ENCODE measurements at regions not wholly inside any gene's neighbourhood (a gene's known extent, or its start where the extent isn't known, plus 50 kb on each side); places are given as distances from the start of the nearest gene placed in this dataset.

- no peaks in the 10 kb centered on the region for H3K36me3 ChIP-seq
- no peaks in the 10 kb centered on the region for H3K27me3 ChIP-seq
- TF ChIP-seq POLR2A (IDR thresholded peaks at IDR 0.05) = no peak
- TF ChIP-seq EP300 (IDR thresholded peaks at IDR 0.05) = no peak
- TF ChIP-seq POLR2AphosphoS5 (IDR thresholded peaks at IDR 0.05) = no peak
- TF ChIP-seq CTCF (IDR thresholded peaks at IDR 0.05) = no peak
- no peak overlapping the region for H3K27ac ChIP-seq
- no peaks in the 10 kb centered on the region for H3K4me1 ChIP-seq
- no peak for DNase-seq (ENCODE audit: low spot score in 2 of 2)
- H3K9me3 ChIP-seq = no peaks in the 10 kb centered on the region
- H3K4me3 ChIP-seq = no peak overlapping the region
Observed at GRCh38 chr2:225319872-225320271, 79.6 kb upstream of the NYAP2 start.

GRCh38 chr2:225318440-225318839, 81.1 kb upstream of the NYAP2 start:
- no peaks in the 10 kb centered on the region for H3K36me3 ChIP-seq
- WGBS = 96% methylated on average over 1 of the region's 1 CpG
- no peak overlapping the region for H3K27ac ChIP-seq
- H3K9me3 ChIP-seq = no peaks in the 10 kb centered on the region
- H3K4me3 ChIP-seq = no peak overlapping the region
- H3K4me1 ChIP-seq = no peaks in the 10 kb centered on the region
- H3K27me3 ChIP-seq = no peaks in the 10 kb centered on the region
- no peak for TF ChIP-seq POLR2A (IDR thresholded peaks at IDR 0.05)
- no peak for TF ChIP-seq EP300 (IDR thresholded peaks at IDR 0.05)
- no peak for DNase-seq (ENCODE audit: low spot score in 2 of 2)

- no peak for DNase-seq (ENCODE audit: low spot score in 2 of 2)
- no peaks in the 10 kb centered on the region for H3K27me3 ChIP-seq
- H3K4me3 ChIP-seq = no peak overlapping the region
- TF ChIP-seq EP300 (IDR thresholded peaks at IDR 0.05) (no peak), POLR2AphosphoS5 (IDR thresholded peaks at IDR 0.05) (no peak)
- H3K36me3 ChIP-seq = no peaks in the 10 kb centered on the region
- no peaks in the 10 kb centered on the region for H3K9me3 ChIP-seq
- H3K27ac ChIP-seq = no peak overlapping the region
- H3K4me1 ChIP-seq = no peaks in the 10 kb centered on the region
Observed at GRCh38 chr2:225317186-225317585, 82.3 kb upstream of the NYAP2 start.

- Histone ChIP-seq H3K36me3 (no peaks in the 10 kb centered on the region), H3K27me3 (no peaks in the 10 kb centered on the region), H3K27ac (no peak overlapping the region), H3K4me1 (no peaks in the 10 kb centered on the region), H3K9me3 (no peaks in the 10 kb centered on the region), H3K4me3 (no peak overlapping the region)
- no peak for TF ChIP-seq EP300 (IDR thresholded peaks at IDR 0.05)
- TF ChIP-seq CTCF (IDR thresholded peaks at IDR 0.05) = no peak
- no peak for TF ChIP-seq POLR2AphosphoS5 (IDR thresholded peaks at IDR 0.05)
- no peak for TF ChIP-seq POLR2A (IDR thresholded peaks at IDR 0.05)
- DNase-seq (ENCODE audit: low spot score in 2 of 2) = no peak
Observed at GRCh38 chr2:225310745-225311144, 88.8 kb upstream of the NYAP2 start.

GRCh38 chr2:225309516-225309915, 90.0 kb upstream of the NYAP2 start:
- Histone ChIP-seq H3K4me3 (no peak overlapping the region), H3K27me3 (no peaks in the 10 kb centered on the region), H3K27ac (no peak overlapping the region), H3K4me1 (no peaks in the 10 kb centered on the region), H3K9me3 (no peaks in the 10 kb centered on the region), H3K36me3 (no peaks in the 10 kb centered on the region)
- DNase-seq (ENCODE audit: low spot score in 2 of 2) = no peak
- no peak for TF ChIP-seq POLR2AphosphoS5 (IDR thresholded peaks at IDR 0.05)
- TF ChIP-seq EP300 (IDR thresholded peaks at IDR 0.05) = no peak
- no peak for TF ChIP-seq CTCF (IDR thresholded peaks at IDR 0.05)
- TF ChIP-seq POLR2A (IDR thresholded peaks at IDR 0.05) = no peak

GRCh38 chr2:225296951-225297350, 102.6 kb upstream of the NYAP2 start:
- Histone ChIP-seq H3K36me3 (no peaks in the 10 kb centered on the region), H3K9me3 (no peaks in the 10 kb centered on the region), H3K4me3 (no peak overlapping the region), H3K27ac (no peak overlapping the region), H3K4me1 (no peaks in the 10 kb centered on the region), H3K27me3 (no peaks in the 10 kb centered on the region)
- 30% methylated on average over 2 of the region's 2 CpGs for WGBS
- no peak for DNase-seq (ENCODE audit: low spot score in 2 of 2)
- TF ChIP-seq POLR2AphosphoS5 (IDR thresholded peaks at IDR 0.05) = no peak
- no peak for TF ChIP-seq POLR2A (IDR thresholded peaks at IDR 0.05)
- TF ChIP-seq EP300 (IDR thresholded peaks at IDR 0.05) = no peak
- no peak for TF ChIP-seq CTCF (IDR thresholded peaks at IDR 0.05)

Measured in suprapubic skin (tissue), 4 donors.